ENCODE measurements at regions not wholly inside any gene's neighbourhood (a gene's known extent, or its start where the extent isn't known, plus 50 kb on each side); places are given as distances from the start of the nearest gene placed in this dataset.
"Not testable (repeated sequence)": the region's sequence is repeated elsewhere in the genome, so short reads cannot be mapped to it uniquely, and the experiment has no call there.

- H3K36me3 ChIP-seq (ENCODE audit: control insufficient read depth, insufficient read depth, low read length), result no peaks in the 10 kb centered on the region
- no peaks in the 10 kb centered on the region for H3K9me3 ChIP-seq (ENCODE audit: control insufficient read depth, insufficient read depth, low read depth, low read length)
- no peak overlapping the region for H3K4me3 ChIP-seq (ENCODE audit: low read depth, low read length)
- H3K4me1 ChIP-seq (ENCODE audit: control insufficient read depth, insufficient read depth, low read length), result peaks cover 8% of the 10 kb centered on the region; the same call in 1 of the 2 replicates
- H3K9ac ChIP-seq (ENCODE audit: low read length), result no peak overlapping the region
- no peaks in the 10 kb centered on the region for H3K27me3 ChIP-seq (ENCODE audit: control insufficient read depth, insufficient read depth, low read length)
- no peak overlapping the region for H3K27ac ChIP-seq (ENCODE audit: low read depth, low read length)
Observed at GRCh38 chr13:44660050-44660449, 83.9 kb upstream of the TSC22D1 start.

- H3K36me3 ChIP-seq (ENCODE audit: control insufficient read depth, insufficient read depth, low read length), result no peaks in the 10 kb centered on the region
- no peak overlapping the region for H3K27ac ChIP-seq (ENCODE audit: low read depth, low read length)
- H3K4me1 ChIP-seq (ENCODE audit: control insufficient read depth, insufficient read depth, low read length), result peaks cover 15% of the 10 kb centered on the region
- no peak overlapping the region for H3K4me3 ChIP-seq (ENCODE audit: low read depth, low read length)
- no peak overlapping the region for H3K9ac ChIP-seq (ENCODE audit: low read length)
- H3K27me3 ChIP-seq (ENCODE audit: control insufficient read depth, insufficient read depth, low read length), result no peaks in the 10 kb centered on the region
- H3K9me3 ChIP-seq (ENCODE audit: control insufficient read depth, insufficient read depth, low read depth, low read length), result no peaks in the 10 kb centered on the region
Observed at GRCh38 chr13:44652962-44653660, 77.0 kb upstream of the TSC22D1 start.

DNA sequence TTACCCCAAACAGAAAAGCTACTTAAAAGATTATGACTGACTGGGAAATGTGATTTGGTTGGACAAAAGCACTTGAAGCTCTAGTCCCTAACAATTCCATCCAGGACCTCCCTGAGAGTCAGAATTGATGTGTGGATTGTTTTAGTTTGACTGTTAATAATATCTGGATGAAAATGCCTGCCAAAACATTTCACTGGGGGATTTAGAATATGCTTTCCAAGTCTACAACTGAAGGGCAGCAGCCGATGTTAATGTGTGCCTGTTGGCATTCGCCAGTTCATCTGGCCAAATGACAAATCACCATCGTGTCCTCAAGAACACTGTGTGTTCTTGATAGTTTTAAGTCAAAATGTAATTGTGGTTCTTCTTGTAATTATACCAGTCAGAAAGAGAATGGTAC, 76.0 kb upstream of the TSC22D1 start:
- Histone ChIP-seq H3K9me3 (ENCODE audit: control insufficient read depth, insufficient read depth, low read depth, low read length) (no peaks in the 10 kb centered on the region), H3K27me3 (ENCODE audit: control insufficient read depth, insufficient read depth, low read length) (no peaks in the 10 kb centered on the region), H3K4me1 (ENCODE audit: control insufficient read depth, insufficient read depth, low read length) (peaks cover 16% of the 10 kb centered on the region), H3K36me3 (ENCODE audit: control insufficient read depth, insufficient read depth, low read length) (no peaks in the 10 kb centered on the region), H3K27ac (ENCODE audit: low read depth, low read length) (no peak overlapping the region), H3K9ac (ENCODE audit: low read length) (no peak overlapping the region), H3K4me3 (ENCODE audit: low read depth, low read length) (no peak overlapping the region)

- Histone ChIP-seq H3K27ac (ENCODE audit: low read depth, low read length) (no peak overlapping the region), H3K36me3 (ENCODE audit: control insufficient read depth, insufficient read depth, low read length) (no peaks in the 10 kb centered on the region), H3K4me3 (ENCODE audit: low read depth, low read length) (no peak overlapping the region), H3K27me3 (ENCODE audit: control insufficient read depth, insufficient read depth, low read length) (no peaks in the 10 kb centered on the region), H3K4me1 (ENCODE audit: control insufficient read depth, insufficient read depth, low read length) (peaks cover 16% of the 10 kb centered on the region), H3K9ac (ENCODE audit: low read length) (no peak overlapping the region), H3K9me3 (ENCODE audit: control insufficient read depth, insufficient read depth, low read depth, low read length) (no peaks in the 10 kb centered on the region)
Observed at GRCh38 chr13:44651724-44652123, 75.6 kb upstream of the TSC22D1 start.

DNA sequence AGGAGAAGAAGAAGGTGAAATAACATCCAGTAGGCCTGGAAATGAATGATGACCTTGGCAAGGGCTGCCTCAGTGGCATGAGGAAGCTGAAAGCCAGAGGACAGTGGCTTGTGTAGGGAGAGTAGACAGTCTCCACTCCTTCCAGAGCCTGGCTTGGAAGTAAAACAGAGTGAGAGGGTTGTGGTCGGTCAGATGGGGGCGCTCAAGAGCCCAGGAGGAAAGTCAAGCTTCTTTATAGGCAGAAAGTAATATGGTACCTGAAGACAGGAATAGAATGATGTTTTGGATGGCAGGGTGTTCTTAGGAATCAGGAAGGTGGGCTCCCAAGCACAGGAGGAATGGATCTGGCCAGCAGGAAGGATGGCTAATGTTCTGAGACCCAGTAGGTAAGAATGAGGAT, 75.1 kb upstream of the TSC22D1 start:
- H3K9ac ChIP-seq (ENCODE audit: low read length), result no peak overlapping the region
- no peaks in the 10 kb centered on the region for H3K9me3 ChIP-seq (ENCODE audit: control insufficient read depth, insufficient read depth, low read depth, low read length)
- H3K27me3 ChIP-seq (ENCODE audit: control insufficient read depth, insufficient read depth, low read length), result no peaks in the 10 kb centered on the region
- H3K36me3 ChIP-seq (ENCODE audit: control insufficient read depth, insufficient read depth, low read length), result no peaks in the 10 kb centered on the region
- H3K27ac ChIP-seq (ENCODE audit: low read depth, low read length), result no peak overlapping the region
- H3K4me3 ChIP-seq (ENCODE audit: low read depth, low read length), result no peak overlapping the region
- H3K4me1 ChIP-seq (ENCODE audit: control insufficient read depth, insufficient read depth, low read length), result peaks cover 16% of the 10 kb centered on the region

DNA sequence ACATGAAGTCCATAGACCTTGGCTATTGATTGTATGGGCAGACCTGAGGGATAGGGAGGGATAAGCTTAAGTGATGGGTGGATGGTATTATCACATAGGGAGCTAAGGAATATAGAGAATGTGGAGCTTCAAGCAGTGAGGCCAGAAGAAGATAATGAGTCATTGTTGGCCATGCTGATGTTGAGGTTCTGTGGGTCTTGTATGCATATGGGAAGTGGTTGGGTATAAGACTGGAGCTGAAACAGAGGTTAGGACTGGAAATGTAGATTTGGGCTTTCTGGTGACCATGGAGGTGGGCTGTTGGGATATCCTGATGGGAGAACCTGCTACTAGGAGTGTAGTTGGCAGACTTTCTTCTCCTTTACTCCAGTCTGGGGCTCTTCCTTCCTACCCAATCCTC, 73.7 kb upstream of the TSC22D1 start:
- no peak overlapping the region for H3K4me3 ChIP-seq (ENCODE audit: low read depth, low read length)
- no peak overlapping the region for H3K9ac ChIP-seq (ENCODE audit: low read length)
- H3K27me3 ChIP-seq (ENCODE audit: control insufficient read depth, insufficient read depth, low read length), result no peaks in the 10 kb centered on the region
- peaks cover 16% of the 10 kb centered on the region for H3K4me1 ChIP-seq (ENCODE audit: control insufficient read depth, insufficient read depth, low read length)
- H3K36me3 ChIP-seq (ENCODE audit: control insufficient read depth, insufficient read depth, low read length), result no peaks in the 10 kb centered on the region
- H3K9me3 ChIP-seq (ENCODE audit: control insufficient read depth, insufficient read depth, low read depth, low read length), result no peaks in the 10 kb centered on the region
- H3K27ac ChIP-seq (ENCODE audit: low read depth, low read length), result no peak overlapping the region

DNA sequence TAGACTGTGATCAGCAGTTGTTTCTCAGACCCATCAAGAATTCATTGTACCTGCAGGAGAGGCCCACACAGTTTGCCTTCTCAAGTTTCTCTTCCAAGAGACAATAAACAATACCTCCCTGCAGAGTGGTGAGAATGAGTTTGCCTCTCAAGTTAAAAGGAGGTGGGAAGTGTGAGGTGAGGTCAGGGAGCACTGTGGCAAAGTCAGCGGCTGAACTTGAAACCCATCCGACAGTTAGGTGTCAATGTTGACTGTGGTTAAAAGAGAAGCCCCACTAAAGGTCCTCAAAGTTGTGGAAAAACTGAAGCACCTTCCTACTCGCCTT, 72.9 kb upstream of the TSC22D1 start:
- no peaks in the 10 kb centered on the region for H3K36me3 ChIP-seq (ENCODE audit: control insufficient read depth, insufficient read depth, low read length)

DNA sequence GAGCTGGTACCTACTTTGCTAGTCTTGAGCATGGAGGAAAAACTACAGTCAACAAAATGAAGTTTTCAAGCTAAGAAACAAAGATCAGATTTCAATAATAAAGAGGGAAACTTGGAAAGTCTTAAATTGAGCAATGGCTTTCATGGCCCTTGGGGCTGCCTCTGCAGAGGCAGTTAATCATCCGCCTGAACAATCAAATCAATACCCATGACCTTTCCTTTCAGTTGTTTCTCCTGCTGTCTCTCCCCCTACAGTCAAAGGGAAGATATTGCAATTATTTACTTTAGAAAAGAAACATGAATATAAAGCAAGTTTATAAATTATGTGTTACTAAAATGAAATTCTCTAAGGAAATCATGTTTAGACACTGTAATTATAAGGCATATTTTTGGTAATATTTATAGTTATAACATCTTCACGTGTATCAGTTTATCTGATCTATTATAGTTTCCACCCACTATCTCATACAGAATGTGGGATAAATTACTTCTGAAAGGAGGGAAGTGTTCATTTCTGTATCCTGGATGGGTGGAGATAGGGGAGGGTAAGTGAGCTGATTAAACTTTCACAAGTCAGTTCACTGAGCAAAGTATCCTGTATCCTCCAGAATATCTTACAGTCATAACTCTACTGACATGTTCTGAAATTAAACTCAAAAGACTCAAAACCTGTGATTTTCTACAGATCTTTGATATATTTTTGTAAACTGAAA, 72.4 kb upstream of the TSC22D1 start:
- no peaks in the 10 kb centered on the region for H3K27me3 ChIP-seq (ENCODE audit: control insufficient read depth, insufficient read depth, low read length)
- no peak overlapping the region for H3K27ac ChIP-seq (ENCODE audit: low read depth, low read length)
- H3K4me1 ChIP-seq (ENCODE audit: control insufficient read depth, insufficient read depth, low read length), result peaks cover 16% of the 10 kb centered on the region
- H3K36me3 ChIP-seq (ENCODE audit: control insufficient read depth, insufficient read depth, low read length), result no peaks in the 10 kb centered on the region
- H3K9me3 ChIP-seq (ENCODE audit: control insufficient read depth, insufficient read depth, low read depth, low read length), result no peaks in the 10 kb centered on the region
- peak overlapping the region; percentile 17; the same call in 1 of the 2 replicates for H3K4me3 ChIP-seq (ENCODE audit: low read depth, low read length)
- H3K9ac ChIP-seq (ENCODE audit: low read length), result no peak overlapping the region

More for the DNA sequence above, 72.9 kb upstream of the TSC22D1 start:
- Histone ChIP-seq H3K4me3 (ENCODE audit: low read depth, low read length) (peak overlapping the region; percentile 17; the same call in 1 of the 2 replicates), H3K27me3 (ENCODE audit: control insufficient read depth, insufficient read depth, low read length) (no peaks in the 10 kb centered on the region), H3K4me1 (ENCODE audit: control insufficient read depth, insufficient read depth, low read length) (peaks cover 16% of the 10 kb centered on the region), H3K9ac (ENCODE audit: low read length) (no peak overlapping the region), H3K9me3 (ENCODE audit: control insufficient read depth, insufficient read depth, low read depth, low read length) (no peaks in the 10 kb centered on the region), H3K27ac (ENCODE audit: low read depth, low read length) (no peak overlapping the region)

GRCh38 chr13:44647560-44647959, 71.4 kb upstream of the TSC22D1 start:
- H3K4me1 ChIP-seq (ENCODE audit: control insufficient read depth, insufficient read depth, low read length), result peaks cover 16% of the 10 kb centered on the region
- H3K9ac ChIP-seq (ENCODE audit: low read length); H3K9me3 ChIP-seq (ENCODE audit: control insufficient read depth, insufficient read depth, low read depth, low read length); H3K27me3 ChIP-seq (ENCODE audit: control insufficient read depth, insufficient read depth, low read length); H3K27ac ChIP-seq (ENCODE audit: low read depth, low read length); H3K36me3 ChIP-seq (ENCODE audit: control insufficient read depth, insufficient read depth, low read length); H3K4me3 ChIP-seq (ENCODE audit: low read depth, low read length): not testable (repeated sequence)

DNA sequence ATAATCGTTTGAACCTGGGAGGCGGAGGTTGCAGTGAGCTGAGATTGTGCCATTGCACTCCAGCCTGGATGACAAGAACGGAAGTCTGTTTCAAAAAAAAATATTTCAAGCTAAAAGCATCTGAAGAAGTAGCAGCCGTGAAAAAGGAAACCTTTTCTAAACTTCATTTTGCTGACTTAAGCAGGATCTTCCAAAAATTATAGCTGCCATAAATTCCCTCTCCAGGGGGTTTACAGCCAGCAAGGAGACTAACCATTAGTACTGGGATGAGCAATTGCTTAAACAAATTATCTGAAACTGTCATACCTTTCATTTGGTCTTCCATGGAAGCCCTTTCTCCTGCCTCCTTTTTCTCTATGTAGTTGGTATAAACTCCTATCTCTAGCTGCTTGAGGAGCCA, 69.9 kb upstream of the TSC22D1 start:
- H3K36me3 ChIP-seq (ENCODE audit: control insufficient read depth, insufficient read depth, low read length), result no peaks in the 10 kb centered on the region
- no peaks in the 10 kb centered on the region for H3K27me3 ChIP-seq (ENCODE audit: control insufficient read depth, insufficient read depth, low read length)
- H3K4me3 ChIP-seq (ENCODE audit: low read depth, low read length), result no peak overlapping the region
- H3K4me1 ChIP-seq (ENCODE audit: control insufficient read depth, insufficient read depth, low read length), result peaks cover 16% of the 10 kb centered on the region
- H3K27ac ChIP-seq (ENCODE audit: low read depth, low read length), result no peak overlapping the region
- no peak overlapping the region for H3K9ac ChIP-seq (ENCODE audit: low read length)
- H3K9me3 ChIP-seq (ENCODE audit: control insufficient read depth, insufficient read depth, low read depth, low read length), result no peaks in the 10 kb centered on the region

GRCh38 chr13:44643256-44643655, 67.1 kb upstream of the TSC22D1 start:
- Histone ChIP-seq H3K36me3 (ENCODE audit: control insufficient read depth, insufficient read depth, low read length) (no peaks in the 10 kb centered on the region), H3K9ac (ENCODE audit: low read length) (no peak overlapping the region), H3K27ac (ENCODE audit: low read depth, low read length) (no peak overlapping the region), H3K27me3 (ENCODE audit: control insufficient read depth, insufficient read depth, low read length) (no peaks in the 10 kb centered on the region), H3K9me3 (ENCODE audit: control insufficient read depth, insufficient read depth, low read depth, low read length) (no peaks in the 10 kb centered on the region), H3K4me1 (ENCODE audit: control insufficient read depth, insufficient read depth, low read length) (peaks cover 3% of the 10 kb centered on the region; the same call in 1 of the 2 replicates), H3K4me3 (ENCODE audit: low read depth, low read length) (no peak overlapping the region)
